ENCODE measurements at regions not wholly inside any gene's neighbourhood (a gene's known extent, or its start where the extent isn't known, plus 50 kb on each side); places are given as distances from the start of the nearest gene placed in this dataset.

DNA sequence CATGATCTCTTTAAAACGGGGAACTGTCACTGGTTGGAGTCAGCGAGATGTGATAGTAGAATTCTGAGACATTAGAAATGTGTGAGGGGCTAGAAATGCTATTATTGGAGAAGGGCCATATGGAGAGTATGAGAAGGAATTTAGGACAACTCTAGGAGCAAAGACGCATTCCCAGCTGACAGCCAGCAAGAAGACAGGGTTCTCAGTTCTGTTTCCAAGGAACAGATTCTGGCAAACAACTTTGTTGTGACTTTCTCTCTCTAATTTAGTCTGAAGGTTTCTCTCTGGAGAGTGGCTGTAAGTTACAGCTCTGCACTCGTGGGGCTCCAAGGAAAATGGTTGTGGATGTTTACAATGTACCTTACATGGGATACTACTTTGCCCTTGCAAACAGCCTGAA, 876.3 kb downstream of the FAM181B start:
- H2AFZ ChIP-seq: no peak overlapping the region
- H3K4me3 ChIP-seq: no peak overlapping the region
- no peaks in the 10 kb centered on the region for H3K9me3 ChIP-seq (ENCODE audit: low read depth)
- no peaks in the 10 kb centered on the region for H3K4me1 ChIP-seq (ENCODE audit: insufficient read depth)
- H4K20me1 ChIP-seq (ENCODE audit: insufficient read depth, poor library complexity, severe bottlenecking): no peaks in the 10 kb centered on the region
- DNase-seq (ENCODE audit: low spot score): no peak
- no peaks in the 10 kb centered on the region for H3K79me2 ChIP-seq
- no peak overlapping the region for H3K4me2 ChIP-seq
- no peak overlapping the region for H3K27ac ChIP-seq
- TF ChIP-seq EZH2phosphoT487 (IDR thresholded peaks at IDR 0.05; ENCODE audit: low read depth, severe bottlenecking, unreplicated experiment) (no peak), CTCF (IDR thresholded peaks at IDR 0.05; ENCODE audit: poor library complexity) (no peak), EZH2 (IDR thresholded peaks at IDR 0.05; ENCODE audit: borderline replicate concordance) (no peak)
- H3K9me2 ChIP-seq (replicated peaks; ENCODE audit: insufficient read depth): no peaks in the 10 kb centered on the region
- no peaks in the 10 kb centered on the region for H3K27me3 ChIP-seq
- WGBS (ENCODE audit: low lambda C conversion rate, missing lambda C conversion rate): 66% methylated on average over 4 of the region's 4 CpGs
- no peaks in the 10 kb centered on the region for H3K36me3 ChIP-seq (replicated peaks; ENCODE audit: insufficient read depth, low read depth)

DNA sequence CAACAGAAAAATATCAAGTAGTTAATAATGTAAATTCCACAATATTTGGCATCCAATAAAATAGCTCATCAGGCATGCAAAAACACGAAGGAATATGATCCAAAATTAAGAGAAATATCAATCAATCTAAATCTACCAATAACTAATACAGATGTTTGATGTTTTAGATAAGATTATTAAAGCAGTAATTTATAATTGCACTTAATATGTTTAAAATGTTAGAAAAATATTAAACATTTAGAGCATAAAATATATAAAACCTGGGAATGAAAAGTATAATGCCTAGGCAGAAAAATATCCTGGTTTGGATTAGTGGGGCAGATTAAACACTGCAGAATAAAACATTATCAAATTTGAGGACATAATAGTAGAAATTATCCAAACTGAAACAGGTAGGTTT, 879.9 kb downstream of the FAM181B start:
- Histone ChIP-seq H3K9me2 (replicated peaks; ENCODE audit: insufficient read depth) (no peaks in the 10 kb centered on the region), H3K9me3 (ENCODE audit: low read depth) (no peaks in the 10 kb centered on the region), H3K4me1 (ENCODE audit: insufficient read depth) (no peaks in the 10 kb centered on the region), H3K27ac (no peak overlapping the region), H3K4me2 (no peak overlapping the region), H3K36me3 (replicated peaks; ENCODE audit: insufficient read depth, low read depth) (no peaks in the 10 kb centered on the region), H3K79me2 (no peaks in the 10 kb centered on the region), H2AFZ (no peak overlapping the region), H4K20me1 (ENCODE audit: insufficient read depth, poor library complexity, severe bottlenecking) (no peaks in the 10 kb centered on the region), H3K4me3 (no peak overlapping the region), H3K27me3 (no peaks in the 10 kb centered on the region)
- TF ChIP-seq EZH2 (IDR thresholded peaks at IDR 0.05; ENCODE audit: borderline replicate concordance) (no peak), CTCF (IDR thresholded peaks at IDR 0.05; ENCODE audit: poor library complexity) (no peak)
- 74% methylated on average over 1 of the region's 1 CpG for WGBS (ENCODE audit: low lambda C conversion rate, missing lambda C conversion rate)
- DNase-seq (ENCODE audit: low spot score): no peak

- H3K9me3 ChIP-seq (ENCODE audit: low read depth): no peaks in the 10 kb centered on the region
- H3K4me3 ChIP-seq: no peak overlapping the region
- H3K4me1 ChIP-seq (ENCODE audit: insufficient read depth): no peaks in the 10 kb centered on the region
- H3K4me2 ChIP-seq: no peak overlapping the region
- no peaks in the 10 kb centered on the region for H4K20me1 ChIP-seq (ENCODE audit: insufficient read depth, poor library complexity, severe bottlenecking)
- DNase-seq (ENCODE audit: low spot score): no peak
- TF ChIP-seq EZH2 (IDR thresholded peaks at IDR 0.05; ENCODE audit: borderline replicate concordance): no peak
- TF ChIP-seq EZH2phosphoT487 (IDR thresholded peaks at IDR 0.05; ENCODE audit: low read depth, severe bottlenecking, unreplicated experiment): no peak
- TF ChIP-seq CTCF (IDR thresholded peaks at IDR 0.05; ENCODE audit: poor library complexity): no peak
- H3K79me2 ChIP-seq: no peaks in the 10 kb centered on the region
- no peak overlapping the region for H3K27ac ChIP-seq
- no peaks in the 10 kb centered on the region for H3K27me3 ChIP-seq
- no peaks in the 10 kb centered on the region for H3K36me3 ChIP-seq (replicated peaks; ENCODE audit: insufficient read depth, low read depth)
- 48% methylated on average over 1 of the region's 1 CpG for WGBS (ENCODE audit: low lambda C conversion rate, missing lambda C conversion rate)
- no peaks in the 10 kb centered on the region for H3K9me2 ChIP-seq (replicated peaks; ENCODE audit: insufficient read depth)
- no peak overlapping the region for H2AFZ ChIP-seq
Measured at GRCh38 chr11:81852896-81853295, 880.8 kb downstream of the FAM181B start.

DNA sequence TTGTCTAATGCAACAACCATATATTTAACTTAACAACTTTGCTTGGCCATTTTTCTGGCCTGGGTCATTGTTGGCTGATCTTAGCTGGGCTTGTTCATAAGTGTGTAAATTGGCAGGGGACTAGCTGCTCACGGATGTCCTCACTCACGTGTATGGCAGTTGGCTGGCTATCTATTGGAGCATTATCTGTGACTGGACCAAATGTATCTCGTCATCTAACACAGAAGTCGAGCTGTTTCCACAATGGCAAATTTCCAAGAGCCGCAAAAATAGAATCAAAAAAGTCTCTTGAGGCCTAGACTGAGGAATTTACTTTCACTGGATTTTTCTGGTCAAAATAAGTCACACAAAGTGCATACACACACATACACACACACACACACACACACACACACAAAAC, 893.3 kb downstream of the FAM181B start:
- no peak overlapping the region for H3K4me2 ChIP-seq
- no peak overlapping the region for H3K4me3 ChIP-seq
- H3K9me3 ChIP-seq (ENCODE audit: low read depth): no peaks in the 10 kb centered on the region
- H3K27ac ChIP-seq: no peak overlapping the region
- WGBS (ENCODE audit: low lambda C conversion rate, missing lambda C conversion rate): 72% methylated on average over 5 of the region's 5 CpGs
- no peak for TF ChIP-seq CTCF (IDR thresholded peaks at IDR 0.05; ENCODE audit: poor library complexity)
- TF ChIP-seq EZH2 (IDR thresholded peaks at IDR 0.05; ENCODE audit: borderline replicate concordance): no peak
- TF ChIP-seq EZH2phosphoT487 (IDR thresholded peaks at IDR 0.05; ENCODE audit: low read depth, severe bottlenecking, unreplicated experiment): no peak
- H3K36me3 ChIP-seq (replicated peaks; ENCODE audit: insufficient read depth, low read depth): no peaks in the 10 kb centered on the region
- no peaks in the 10 kb centered on the region for H4K20me1 ChIP-seq (ENCODE audit: insufficient read depth, poor library complexity, severe bottlenecking)
- H3K27me3 ChIP-seq: no peaks in the 10 kb centered on the region
- no peaks in the 10 kb centered on the region for H3K9me2 ChIP-seq (replicated peaks; ENCODE audit: insufficient read depth)
- no peaks in the 10 kb centered on the region for H3K79me2 ChIP-seq
- no peak overlapping the region for H2AFZ ChIP-seq
- no peak for DNase-seq (ENCODE audit: low spot score)
- no peaks in the 10 kb centered on the region for H3K4me1 ChIP-seq (ENCODE audit: insufficient read depth)
